ENCODE measurements at regions not wholly inside any gene's neighbourhood (a gene's known extent, or its start where the extent isn't known, plus 50 kb on each side); places are given as distances from the start of the nearest gene placed in this dataset.

- no peak overlapping the region for H2BK120ac ChIP-seq (ENCODE audit: insufficient read depth, low read length, poor library complexity)
- H3K79me2 ChIP-seq (ENCODE audit: control insufficient read depth, insufficient read depth, low read length, poor library complexity) = no peaks in the 10 kb centered on the region
- no peaks in the 10 kb centered on the region for H3K4me1 ChIP-seq (ENCODE audit: control insufficient read depth in 1 of 2, insufficient read depth in 2 of 2, low read length in 2 of 2)
- H3K9me3 ChIP-seq (ENCODE audit: insufficient read depth, low read depth, low read length) = no peaks in the 10 kb centered on the region
- no peak overlapping the region for H4K12ac ChIP-seq (ENCODE audit: low read depth, low read length)
- no peak overlapping the region for H3K27ac ChIP-seq (ENCODE audit: low read depth, low read length)
- no peaks in the 10 kb centered on the region for H3K36me3 ChIP-seq (ENCODE audit: control insufficient read depth in 1 of 2, insufficient read depth in 2 of 2, low read length in 2 of 2)
- no peak overlapping the region for H4K91ac ChIP-seq (ENCODE audit: low read depth, low read length)
- no peak overlapping the region for H3K9ac ChIP-seq (ENCODE audit: low read length)
- no peak overlapping the region for H2AFZ ChIP-seq (ENCODE audit: insufficient read depth, low read length, poor library complexity)
- no peak overlapping the region for H3K18ac ChIP-seq (ENCODE audit: low read length)
- no peaks in the 10 kb centered on the region for H3K27me3 ChIP-seq (ENCODE audit: insufficient read depth, low read length)
- no peak overlapping the region for H2BK5ac ChIP-seq (ENCODE audit: low read depth, low read length, poor library complexity)
- H3K4me3 ChIP-seq (ENCODE audit: low read depth, low read length) = no peak overlapping the region
- no peaks in the 10 kb centered on the region for H3K79me1 ChIP-seq (ENCODE audit: low read length)
- H3K14ac ChIP-seq (ENCODE audit: low read length) = no peak overlapping the region
- 100% methylated on average over 1 of the region's 2 CpGs for WGBS (ENCODE audit: extremely low coverage, insufficient coverage, insufficient read length)
- DNase-seq = no peak
- H2AK5ac ChIP-seq (ENCODE audit: low read length) = no peak overlapping the region
- no peak overlapping the region for H3K23ac ChIP-seq (ENCODE audit: low read length)
- H3K4me2 ChIP-seq (ENCODE audit: low read length) = no peak overlapping the region
- no peak overlapping the region for H3K4ac ChIP-seq (ENCODE audit: low read depth, low read length)
- no peak overlapping the region for H2BK12ac ChIP-seq (ENCODE audit: low read length)
- H4K8ac ChIP-seq (ENCODE audit: low read depth, low read length) = no peak overlapping the region
Measured at GRCh38 chr9:75438716-75439115, 350.4 kb downstream of the OSTF1 start.

DNA sequence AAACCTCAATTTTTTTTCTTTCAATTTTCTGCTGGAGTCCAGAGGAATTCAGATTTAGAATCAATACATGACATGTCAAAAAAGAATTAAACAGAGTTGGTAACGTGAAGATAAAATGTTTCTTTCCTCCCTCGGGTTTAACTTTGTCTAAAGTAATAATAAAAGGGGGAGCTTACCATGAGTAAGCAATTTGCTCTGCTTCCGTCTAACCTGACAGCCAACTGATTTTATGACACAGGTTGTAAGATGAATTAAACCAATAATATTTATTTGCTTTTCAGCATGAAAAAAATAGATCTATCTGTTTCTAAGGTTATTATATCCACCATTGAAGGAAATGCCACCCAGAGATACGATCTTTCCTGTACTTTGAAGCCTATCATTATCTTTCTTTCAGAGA is 352.6 kb downstream of the OSTF1 start:
- H3K4me3 ChIP-seq (ENCODE audit: low read depth, low read length) = no peak overlapping the region
- no peak overlapping the region for H3K18ac ChIP-seq (ENCODE audit: low read length)
- H4K91ac ChIP-seq (ENCODE audit: low read depth, low read length) = no peak overlapping the region
- H3K27ac ChIP-seq (ENCODE audit: low read depth, low read length) = no peak overlapping the region
- no peak overlapping the region for H3K4me2 ChIP-seq (ENCODE audit: low read length)
- WGBS (ENCODE audit: extremely low coverage, insufficient coverage, insufficient read length) = no CpG with 5 or more reads among the region's 4 CpGs
- H3K14ac ChIP-seq (ENCODE audit: low read length) = no peak overlapping the region
- no peak overlapping the region for H3K23ac ChIP-seq (ENCODE audit: low read length)
- H4K12ac ChIP-seq (ENCODE audit: low read depth, low read length) = no peak overlapping the region
- DNase-seq = no peak
- H2AK5ac ChIP-seq (ENCODE audit: low read length) = no peak overlapping the region
- H2BK120ac ChIP-seq (ENCODE audit: insufficient read depth, low read length, poor library complexity) = no peak overlapping the region
- H3K79me1 ChIP-seq (ENCODE audit: low read length) = no peaks in the 10 kb centered on the region
- no peaks in the 10 kb centered on the region for H3K36me3 ChIP-seq (ENCODE audit: control insufficient read depth in 1 of 2, insufficient read depth in 2 of 2, low read length in 2 of 2)
- no peak overlapping the region for H2BK5ac ChIP-seq (ENCODE audit: low read depth, low read length, poor library complexity)
- H3K9ac ChIP-seq (ENCODE audit: low read length) = no peak overlapping the region
- H2BK12ac ChIP-seq (ENCODE audit: low read length) = no peak overlapping the region
- H3K79me2 ChIP-seq (ENCODE audit: control insufficient read depth, insufficient read depth, low read length, poor library complexity) = no peaks in the 10 kb centered on the region
- no peak overlapping the region for H2AFZ ChIP-seq (ENCODE audit: insufficient read depth, low read length, poor library complexity)
- H4K8ac ChIP-seq (ENCODE audit: low read depth, low read length) = no peak overlapping the region
- H3K9me3 ChIP-seq (ENCODE audit: insufficient read depth, low read depth, low read length) = no peaks in the 10 kb centered on the region
- no peaks in the 10 kb centered on the region for H3K27me3 ChIP-seq (ENCODE audit: insufficient read depth, low read length)
- no peak overlapping the region for H3K4ac ChIP-seq (ENCODE audit: low read depth, low read length)
- H3K4me1 ChIP-seq (ENCODE audit: control insufficient read depth in 1 of 2, insufficient read depth in 2 of 2, low read length in 2 of 2) = no peaks in the 10 kb centered on the region

DNA sequence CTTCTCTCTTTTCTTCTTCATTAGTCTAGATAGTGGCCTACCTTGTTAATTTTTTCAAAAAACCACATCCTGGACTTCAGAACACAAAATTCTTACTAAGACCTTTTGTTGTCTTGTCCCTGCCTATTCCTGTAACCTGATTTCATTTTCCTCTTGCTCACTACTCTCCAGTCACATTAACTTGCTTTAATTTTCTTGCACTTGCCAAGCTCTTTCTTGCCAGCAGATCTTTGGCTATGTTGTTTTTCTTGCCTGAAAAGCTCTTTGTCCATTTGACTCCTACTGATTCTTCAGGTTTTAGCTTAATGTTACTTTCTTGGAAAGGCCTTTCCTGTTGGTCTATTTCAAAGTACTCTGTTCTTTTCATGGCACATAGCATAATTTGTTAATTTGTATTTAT is 356.8 kb downstream of the OSTF1 start:
- no peak overlapping the region for H4K91ac ChIP-seq (ENCODE audit: low read depth, low read length)
- no peak overlapping the region for H2AFZ ChIP-seq (ENCODE audit: insufficient read depth, low read length, poor library complexity)
- no peak overlapping the region for H3K4me3 ChIP-seq (ENCODE audit: low read depth, low read length)
- H3K18ac ChIP-seq (ENCODE audit: low read length) = no peak overlapping the region
- H2BK5ac ChIP-seq (ENCODE audit: low read depth, low read length, poor library complexity) = no peak overlapping the region
- no peak overlapping the region for H2BK120ac ChIP-seq (ENCODE audit: insufficient read depth, low read length, poor library complexity)
- H2BK12ac ChIP-seq (ENCODE audit: low read length) = no peak overlapping the region
- no peak overlapping the region for H3K27ac ChIP-seq (ENCODE audit: low read depth, low read length)
- H3K79me2 ChIP-seq (ENCODE audit: control insufficient read depth, insufficient read depth, low read length, poor library complexity) = no peaks in the 10 kb centered on the region
- H2AK5ac ChIP-seq (ENCODE audit: low read length) = no peak overlapping the region
- no peak overlapping the region for H4K12ac ChIP-seq (ENCODE audit: low read depth, low read length)
- H3K23ac ChIP-seq (ENCODE audit: low read length) = no peak overlapping the region
- no peak overlapping the region for H3K14ac ChIP-seq (ENCODE audit: low read length)
- no peaks in the 10 kb centered on the region for H3K36me3 ChIP-seq (ENCODE audit: control insufficient read depth in 1 of 2, insufficient read depth in 2 of 2, low read length in 2 of 2)
- no peak overlapping the region for H3K4ac ChIP-seq (ENCODE audit: low read depth, low read length)
- no peak for DNase-seq
- H4K8ac ChIP-seq (ENCODE audit: low read depth, low read length) = no peak overlapping the region
- H3K27me3 ChIP-seq (ENCODE audit: insufficient read depth, low read length) = no peaks in the 10 kb centered on the region
- no peaks in the 10 kb centered on the region for H3K9me3 ChIP-seq (ENCODE audit: insufficient read depth, low read depth, low read length)
- H3K4me2 ChIP-seq (ENCODE audit: low read length) = no peak overlapping the region
- H3K9ac ChIP-seq (ENCODE audit: low read length) = no peak overlapping the region
- no peaks in the 10 kb centered on the region for H3K79me1 ChIP-seq (ENCODE audit: low read length)
- peaks cover 2 to 4% of the 10 kb centered on the region in 2 experiments for H3K4me1 ChIP-seq (ENCODE audit: control insufficient read depth in 1 of 2, insufficient read depth in 2 of 2, low read length in 2 of 2)

GRCh38 chr9:75447281-75447680 is 359.0 kb downstream of the OSTF1 start:
- H3K27me3 ChIP-seq (ENCODE audit: insufficient read depth, low read length) = no peaks in the 10 kb centered on the region
- no peak for DNase-seq
- H3K4me1 ChIP-seq (ENCODE audit: control insufficient read depth in 1 of 2, insufficient read depth in 2 of 2, low read length in 2 of 2) = peaks cover 2 to 4% of the 10 kb centered on the region in 2 experiments
- H2AFZ ChIP-seq (ENCODE audit: insufficient read depth, low read length, poor library complexity) = no peak overlapping the region
- no peak overlapping the region for H3K4ac ChIP-seq (ENCODE audit: low read depth, low read length)
- H3K9me3 ChIP-seq (ENCODE audit: insufficient read depth, low read depth, low read length) = no peaks in the 10 kb centered on the region
- no peak overlapping the region for H2BK5ac ChIP-seq (ENCODE audit: low read depth, low read length, poor library complexity)
- no peak overlapping the region for H4K8ac ChIP-seq (ENCODE audit: low read depth, low read length)
- no peak overlapping the region for H3K23ac ChIP-seq (ENCODE audit: low read length)
- no peak overlapping the region for H3K9ac ChIP-seq (ENCODE audit: low read length)
- no peak overlapping the region for H2AK5ac ChIP-seq (ENCODE audit: low read length)
- no peak overlapping the region for H3K18ac ChIP-seq (ENCODE audit: low read length)
- no peak overlapping the region for H3K4me2 ChIP-seq (ENCODE audit: low read length)
- H3K4me3 ChIP-seq (ENCODE audit: low read depth, low read length) = no peak overlapping the region
- no peak overlapping the region for H3K27ac ChIP-seq (ENCODE audit: low read depth, low read length)
- no peaks in the 10 kb centered on the region for H3K36me3 ChIP-seq (ENCODE audit: control insufficient read depth in 1 of 2, insufficient read depth in 2 of 2, low read length in 2 of 2)
- no peak overlapping the region for H2BK120ac ChIP-seq (ENCODE audit: insufficient read depth, low read length, poor library complexity)
- no peak overlapping the region for H3K14ac ChIP-seq (ENCODE audit: low read length)
- no peaks in the 10 kb centered on the region for H3K79me2 ChIP-seq (ENCODE audit: control insufficient read depth, insufficient read depth, low read length, poor library complexity)
- no peak overlapping the region for H2BK12ac ChIP-seq (ENCODE audit: low read length)
- no CpG with 5 or more reads among the region's 1 CpG for WGBS (ENCODE audit: extremely low coverage, insufficient coverage, insufficient read length)
- H4K12ac ChIP-seq (ENCODE audit: low read depth, low read length) = no peak overlapping the region
- no peak overlapping the region for H4K91ac ChIP-seq (ENCODE audit: low read depth, low read length)
- no peaks in the 10 kb centered on the region for H3K79me1 ChIP-seq (ENCODE audit: low read length)

All from trophoblast cell (in vitro differentiated cells and primary cell).